Liver (tissue), 3 donors: ENCODE measurements at regions not wholly inside any gene's neighbourhood (a gene's known extent, or its start where the extent isn't known, plus 50 kb on each side); places are given as distances from the start of the nearest gene placed in this dataset.

ENCODE experiments used
- EGR1 ChIP-seq, 2 donors: IDR thresholded peaks; 2 replicates each; pipeline ENCODE4 v1.6.1; 2016 to 2018; ENCODE audit warnings: antibody characterized with exemption in 2 of 2, low read depth in 2 of 2
- FOXA1 ChIP-seq: IDR thresholded peaks from 2 replicates; pipeline ENCODE4 v1.6.1; 2016; ENCODE audit warnings: antibody characterized with exemption
- GABPA ChIP-seq, 2 donors: IDR thresholded peaks in 1 of 2; conservative IDR thresholded peaks in 1 of 2; 2 replicates each; pipeline ENCODE4 v1.6.1; 2016; ENCODE audit warnings: antibody characterized with exemption in 2 of 2, mild to moderate bottlenecking in 1 of 2, moderate library complexity in 1 of 2
- RAD21 ChIP-seq, 2 donors: IDR thresholded peaks; 2 replicates each; pipeline ENCODE4 v1.6.1; 2016; ENCODE audit warnings: antibody characterized with exemption in 2 of 2, mild to moderate bottlenecking in 2 of 2
- RXRA ChIP-seq, 2 donors: IDR thresholded peaks; 2 replicates each; pipeline ENCODE4 v1.6.1; 2017 to 2018; ENCODE audit warnings: antibody characterized with exemption in 2 of 2, mild to moderate bottlenecking in 1 of 2
- SP1 ChIP-seq: IDR thresholded peaks from 2 replicates; pipeline ENCODE4 v1.6.1; 2018; ENCODE audit warnings: antibody characterized with exemption, mild to moderate bottlenecking
- TAF1 ChIP-seq: conservative IDR thresholded peaks from 2 replicates; pipeline ENCODE4 v1.6.1; 2016; ENCODE audit warnings: antibody characterized with exemption, mild to moderate bottlenecking
- YY1 ChIP-seq: IDR thresholded peaks from 2 replicates; pipeline ENCODE4 v1.6.1; 2016; ENCODE audit warnings: antibody characterized with exemption, mild to moderate bottlenecking
- TF ChIP-seq, protein P1 (sequence below): fragments of 150-350 bp; IDR thresholded peaks from 2 replicates; pipeline ENCODE4 v1.5.1; 2017; ENCODE audit warnings: improper control_type of control experiment, low read depth, low read length; ENCODE audit not compliant: missing input control
- TF ChIP-seq, protein P2 (sequence below): IDR thresholded peaks from 2 replicates; pipeline ENCODE4 v1.6.1; 2016; ENCODE audit warnings: antibody characterized with exemption
- TF ChIP-seq, protein P3 (sequence below): IDR thresholded peaks from 2 replicates; pipeline ENCODE4 v1.6.1; 2016; ENCODE audit warnings: antibody characterized with exemption
- TF ChIP-seq, protein P4 (sequence below): IDR thresholded peaks from 2 replicates; pipeline ENCODE4 v1.6.1; 2016; ENCODE audit warnings: antibody characterized with exemption, mild to moderate bottlenecking
- donor health status: healthy.
- donor health status: healthy.

DNA sequence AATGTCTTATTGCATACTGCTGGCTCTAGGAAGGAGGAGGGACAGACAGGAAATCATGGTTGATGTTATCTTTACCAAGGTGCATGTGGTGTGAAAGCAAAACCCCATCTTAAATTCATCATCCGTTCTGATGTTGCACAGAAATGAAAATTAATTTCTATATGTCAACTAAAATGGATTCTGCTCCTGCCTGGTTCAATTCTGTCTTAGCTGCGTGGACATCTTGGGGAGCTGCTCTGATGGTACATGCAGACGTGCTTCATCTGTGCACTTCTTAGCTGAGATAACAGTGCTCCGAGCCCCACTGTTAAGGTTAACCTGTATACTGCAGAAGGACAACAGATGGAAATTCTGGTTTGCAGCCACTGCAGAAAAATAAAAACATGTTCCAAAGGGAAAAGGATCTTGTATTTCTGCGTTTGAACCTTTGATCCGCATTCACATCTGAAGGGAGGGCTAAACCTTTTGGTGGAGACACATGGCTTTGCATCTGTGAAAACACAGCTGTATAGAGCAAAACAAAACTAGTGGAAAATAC lies 155.6 kb downstream of the TM9SF2 start:
- TF ChIP-seq, protein P1, sequence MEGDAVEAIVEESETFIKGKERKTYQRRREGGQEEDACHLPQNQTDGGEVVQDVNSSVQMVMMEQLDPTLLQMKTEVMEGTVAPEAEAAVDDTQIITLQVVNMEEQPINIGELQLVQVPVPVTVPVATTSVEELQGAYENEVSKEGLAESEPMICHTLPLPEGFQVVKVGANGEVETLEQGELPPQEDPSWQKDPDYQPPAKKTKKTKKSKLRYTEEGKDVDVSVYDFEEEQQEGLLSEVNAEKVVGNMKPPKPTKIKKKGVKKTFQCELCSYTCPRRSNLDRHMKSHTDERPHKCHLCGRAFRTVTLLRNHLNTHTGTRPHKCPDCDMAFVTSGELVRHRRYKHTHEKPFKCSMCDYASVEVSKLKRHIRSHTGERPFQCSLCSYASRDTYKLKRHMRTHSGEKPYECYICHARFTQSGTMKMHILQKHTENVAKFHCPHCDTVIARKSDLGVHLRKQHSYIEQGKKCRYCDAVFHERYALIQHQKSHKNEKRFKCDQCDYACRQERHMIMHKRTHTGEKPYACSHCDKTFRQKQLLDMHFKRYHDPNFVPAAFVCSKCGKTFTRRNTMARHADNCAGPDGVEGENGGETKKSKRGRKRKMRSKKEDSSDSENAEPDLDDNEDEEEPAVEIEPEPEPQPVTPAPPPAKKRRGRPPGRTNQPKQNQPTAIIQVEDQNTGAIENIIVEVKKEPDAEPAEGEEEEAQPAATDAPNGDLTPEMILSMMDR = no peak
- TF ChIP-seq, protein P2, sequence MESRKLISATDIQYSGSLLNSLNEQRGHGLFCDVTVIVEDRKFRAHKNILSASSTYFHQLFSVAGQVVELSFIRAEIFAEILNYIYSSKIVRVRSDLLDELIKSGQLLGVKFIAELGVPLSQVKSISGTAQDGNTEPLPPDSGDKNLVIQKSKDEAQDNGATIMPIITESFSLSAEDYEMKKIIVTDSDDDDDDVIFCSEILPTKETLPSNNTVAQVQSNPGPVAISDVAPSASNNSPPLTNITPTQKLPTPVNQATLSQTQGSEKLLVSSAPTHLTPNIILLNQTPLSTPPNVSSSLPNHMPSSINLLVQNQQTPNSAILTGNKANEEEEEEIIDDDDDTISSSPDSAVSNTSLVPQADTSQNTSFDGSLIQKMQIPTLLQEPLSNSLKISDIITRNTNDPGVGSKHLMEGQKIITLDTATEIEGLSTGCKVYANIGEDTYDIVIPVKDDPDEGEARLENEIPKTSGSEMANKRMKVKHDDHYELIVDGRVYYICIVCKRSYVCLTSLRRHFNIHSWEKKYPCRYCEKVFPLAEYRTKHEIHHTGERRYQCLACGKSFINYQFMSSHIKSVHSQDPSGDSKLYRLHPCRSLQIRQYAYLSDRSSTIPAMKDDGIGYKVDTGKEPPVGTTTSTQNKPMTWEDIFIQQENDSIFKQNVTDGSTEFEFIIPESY = no peak
- TF ChIP-seq RAD21 (IDR thresholded peaks at IDR 0.05) (no peak), YY1 (no peak), EGR1 (IDR thresholded peaks at IDR 0.05; ENCODE audit: low read depth in 2 of 2) (no peak), GABPA (IDR thresholded peaks at IDR 0.05 in 1 of 2, conservative IDR thresholded peaks at IDR 0.05 in 1 of 2) (no peak), SP1 (no peak), TAF1 (no peak), RXRA (IDR thresholded peaks at IDR 0.05) (no peak), FOXA1 (no peak)
- TF ChIP-seq, protein P3, sequence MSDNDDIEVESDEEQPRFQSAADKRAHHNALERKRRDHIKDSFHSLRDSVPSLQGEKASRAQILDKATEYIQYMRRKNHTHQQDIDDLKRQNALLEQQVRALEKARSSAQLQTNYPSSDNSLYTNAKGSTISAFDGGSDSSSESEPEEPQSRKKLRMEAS = no peak
- TF ChIP-seq, protein P4, sequence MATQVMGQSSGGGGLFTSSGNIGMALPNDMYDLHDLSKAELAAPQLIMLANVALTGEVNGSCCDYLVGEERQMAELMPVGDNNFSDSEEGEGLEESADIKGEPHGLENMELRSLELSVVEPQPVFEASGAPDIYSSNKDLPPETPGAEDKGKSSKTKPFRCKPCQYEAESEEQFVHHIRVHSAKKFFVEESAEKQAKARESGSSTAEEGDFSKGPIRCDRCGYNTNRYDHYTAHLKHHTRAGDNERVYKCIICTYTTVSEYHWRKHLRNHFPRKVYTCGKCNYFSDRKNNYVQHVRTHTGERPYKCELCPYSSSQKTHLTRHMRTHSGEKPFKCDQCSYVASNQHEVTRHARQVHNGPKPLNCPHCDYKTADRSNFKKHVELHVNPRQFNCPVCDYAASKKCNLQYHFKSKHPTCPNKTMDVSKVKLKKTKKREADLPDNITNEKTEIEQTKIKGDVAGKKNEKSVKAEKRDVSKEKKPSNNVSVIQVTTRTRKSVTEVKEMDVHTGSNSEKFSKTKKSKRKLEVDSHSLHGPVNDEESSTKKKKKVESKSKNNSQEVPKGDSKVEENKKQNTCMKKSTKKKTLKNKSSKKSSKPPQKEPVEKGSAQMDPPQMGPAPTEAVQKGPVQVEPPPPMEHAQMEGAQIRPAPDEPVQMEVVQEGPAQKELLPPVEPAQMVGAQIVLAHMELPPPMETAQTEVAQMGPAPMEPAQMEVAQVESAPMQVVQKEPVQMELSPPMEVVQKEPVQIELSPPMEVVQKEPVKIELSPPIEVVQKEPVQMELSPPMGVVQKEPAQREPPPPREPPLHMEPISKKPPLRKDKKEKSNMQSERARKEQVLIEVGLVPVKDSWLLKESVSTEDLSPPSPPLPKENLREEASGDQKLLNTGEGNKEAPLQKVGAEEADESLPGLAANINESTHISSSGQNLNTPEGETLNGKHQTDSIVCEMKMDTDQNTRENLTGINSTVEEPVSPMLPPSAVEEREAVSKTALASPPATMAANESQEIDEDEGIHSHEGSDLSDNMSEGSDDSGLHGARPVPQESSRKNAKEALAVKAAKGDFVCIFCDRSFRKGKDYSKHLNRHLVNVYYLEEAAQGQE = no peak
